Neuronal stem cell (in vitro differentiated cells): ENCODE measurements at regions not wholly inside any gene's neighbourhood (a gene's known extent, or its start where the extent isn't known, plus 50 kb on each side); places are given as distances from the start of the nearest gene placed in this dataset.

ENCODE experiments used
- DNase-seq: peaks from one replicate; pipeline ENCODE4 v3.0.0-alpha.2; 2013; ENCODE audit warnings: low spot score
- H2AFZ ChIP-seq: one replicate; pipeline ENCODE4 v1.6.1; 2013; ENCODE audit warnings: mild to moderate bottlenecking, low read length, inconsistent platforms
- H2AK5ac ChIP-seq: 2 replicates; pipeline ENCODE4 v1.6.1; 2013; ENCODE audit warnings: low read depth, mild to moderate bottlenecking, inconsistent platforms, low read length, moderate library complexity, mixed read lengths
- H2BK120ac ChIP-seq: 2 replicates; pipeline ENCODE4 v1.6.1; 2013; ENCODE audit warnings: low read depth, mild to moderate bottlenecking, inconsistent platforms, low read length, moderate library complexity, mixed read lengths
- H2BK12ac ChIP-seq: one replicate; pipeline ENCODE4 v1.6.1; 2013; ENCODE audit warnings: low read length, inconsistent platforms
- H2BK15ac ChIP-seq: 2 replicates; pipeline ENCODE4 v1.6.1; 2013; ENCODE audit warnings: mild to moderate bottlenecking, low read length, inconsistent platforms, mixed read lengths
- H2BK5ac ChIP-seq: one replicate; pipeline ENCODE4 v1.6.1; 2013; ENCODE audit warnings: inconsistent platforms, mild to moderate bottlenecking, low read length, moderate library complexity
- H3K14ac ChIP-seq: one replicate; pipeline ENCODE4 v1.6.1; 2013; ENCODE audit warnings: low read length, inconsistent platforms
- H3K18ac ChIP-seq: 2 replicates; pipeline ENCODE4 v1.6.1; 2013; ENCODE audit warnings: low read length, inconsistent platforms
- H3K23ac ChIP-seq: 2 replicates; pipeline ENCODE4 v1.6.1; 2013; ENCODE audit warnings: low read depth, mild to moderate bottlenecking, mixed read lengths, low read length, inconsistent platforms; ENCODE audit not compliant: poor library complexity
- H3K27ac ChIP-seq: replicated peaks from 3 replicates; pipeline ENCODE4 v1.5.1; 2013; ENCODE audit warnings: low read length, inconsistent platforms
- H3K27me3 ChIP-seq, 3 experiments: 2 replicates each; pipeline ENCODE4 v1.6.1; 2013; ENCODE audit warnings: low read length in 3 of 3, mild to moderate bottlenecking in 2 of 3, inconsistent platforms in 1 of 3, low read depth in 1 of 3, mixed read lengths in 1 of 3, moderate library complexity in 1 of 3; ENCODE audit not compliant: control insufficient read depth in 3 of 3, insufficient read depth in 3 of 3
- H3K36me3 ChIP-seq, 2 donors: replicated peaks in 1 of 2; 2 replicates each; pipeline ENCODE4 v1.6.1; 2013; ENCODE audit warnings: low read length in 2 of 2; ENCODE audit not compliant: control insufficient read depth in 2 of 2, insufficient read depth in 2 of 2
- H3K4ac ChIP-seq: 2 replicates; pipeline ENCODE4 v1.6.1; 2013; ENCODE audit warnings: inconsistent platforms, mild to moderate bottlenecking, low read length, moderate library complexity
- H3K4me1 ChIP-seq, 2 donors: 1 replicate in 1 of 2; 2 replicates in 1 of 2; pipeline ENCODE4 v1.6.1; 2013; ENCODE audit warnings: low read length in 2 of 2, low read depth in 1 of 2; ENCODE audit not compliant: control insufficient read depth in 2 of 2, insufficient read depth in 1 of 2
- H3K4me2 ChIP-seq: one replicate; pipeline ENCODE4 v1.6.1; 2013; ENCODE audit warnings: mild to moderate bottlenecking, low read length, inconsistent platforms; ENCODE audit not compliant: insufficient read depth, poor library complexity, severe bottlenecking
- H3K4me3 ChIP-seq, 2 donors: 2 replicates each; pipeline ENCODE4 v1.5.1; 2013; ENCODE audit warnings: low read length in 2 of 2, mild to moderate bottlenecking in 2 of 2, inconsistent platforms in 1 of 2, moderate library complexity in 1 of 2
- H3K79me1 ChIP-seq: one replicate; pipeline ENCODE4 v1.6.1; 2013; ENCODE audit warnings: low read depth, mild to moderate bottlenecking, inconsistent platforms, low read length, moderate library complexity
- H3K9ac ChIP-seq: one replicate; pipeline ENCODE4 v1.6.1; 2013; ENCODE audit warnings: mild to moderate bottlenecking, low read depth, low read length, inconsistent platforms; ENCODE audit not compliant: poor library complexity
- H3K9me3 ChIP-seq, 2 donors: replicated peaks in 1 of 2; 2 replicates each; pipeline versions ENCODE3 to v1.6.1; 2013; ENCODE audit warnings: low read length in 2 of 2, mild to moderate bottlenecking in 2 of 2, inconsistent platforms in 1 of 2, low read depth in 1 of 2, mixed read lengths in 1 of 2, moderate library complexity in 1 of 2; ENCODE audit not compliant: control insufficient read depth in 2 of 2, insufficient read depth in 1 of 2
- H4K8ac ChIP-seq: one replicate; pipeline ENCODE4 v1.6.1; 2013; ENCODE audit warnings: low read depth, mild to moderate bottlenecking, inconsistent platforms, low read length, moderate library complexity
- H4K91ac ChIP-seq: one replicate; pipeline ENCODE4 v1.6.1; 2013; ENCODE audit warnings: low read length, low read depth, mild to moderate bottlenecking, inconsistent platforms; ENCODE audit not compliant: poor library complexity
- WGBS, 2 donors: extraction: QIAGEN DNeasy Blood & Tissue Kit; methylation state at CpG; one replicate each; pipeline ENCODE4 v1.1.7; 2013; ENCODE audit warnings: missing lambda C conversion rate in 2 of 2, mixed read lengths in 1 of 2; ENCODE audit not compliant: insufficient read length in 2 of 2, insufficient replicate concordance in 1 of 2; ENCODE audit errors: extremely low coverage in 2 of 2; 5-methylcytosine and 5-hydroxymethylcytosine counted together

- H2BK5ac ChIP-seq: no peak overlapping the region
- H3K9me3 ChIP-seq: no peaks in the 10 kb centered on the region
- H3K9ac ChIP-seq: no peak overlapping the region
- H4K91ac ChIP-seq: no peak overlapping the region
- H2AFZ ChIP-seq: no peak overlapping the region
- no peaks in the 10 kb centered on the region for H3K27me3 ChIP-seq
- no CpG with 5 or more reads among the region's 5 CpGs for WGBS, 2 donors
- H2BK120ac ChIP-seq: no peak overlapping the region
- H3K18ac ChIP-seq: no peak overlapping the region
- H3K4ac ChIP-seq: no peak overlapping the region
- peaks cover 10 to 14% of the 10 kb centered on the region in 2 donors for H3K4me1 ChIP-seq
- no peaks in the 10 kb centered on the region for H3K36me3 ChIP-seq
- H3K4me3 ChIP-seq: no peak overlapping the region
- H4K8ac ChIP-seq: no peak overlapping the region
- H3K23ac ChIP-seq: no peak overlapping the region
- H2BK12ac ChIP-seq: no peak overlapping the region
- H3K4me2 ChIP-seq: no peak overlapping the region
- no peak overlapping the region for H2BK15ac ChIP-seq
- no peak overlapping the region for H2AK5ac ChIP-seq
- no peak overlapping the region for H3K27ac ChIP-seq
- no peak for DNase-seq
- no peaks in the 10 kb centered on the region for H3K79me1 ChIP-seq
- no peak overlapping the region for H3K14ac ChIP-seq
Observed at GRCh38 chr18:28794459-28795245, 617.7 kb upstream of the CDH2 start.

GRCh38 chr18:28793901-28794300, 617.0 kb upstream of the CDH2 start:
- Histone ChIP-seq H2AK5ac (no peak overlapping the region), H3K27ac (no peak overlapping the region), H2AFZ (no peak overlapping the region), H2BK12ac (no peak overlapping the region), H3K79me1 (no peaks in the 10 kb centered on the region), H3K9ac (no peak overlapping the region), H2BK15ac (no peak overlapping the region), H3K23ac (no peak overlapping the region), H3K4me2 (no peak overlapping the region), H4K91ac (no peak overlapping the region), H3K14ac (no peak overlapping the region), H4K8ac (no peak overlapping the region), H3K4me1 (peaks cover 10 to 12% of the 10 kb centered on the region in 2 donors), H2BK5ac (no peak overlapping the region), H3K36me3 (no peaks in the 10 kb centered on the region), H3K18ac (no peak overlapping the region), H3K27me3 (no peaks in the 10 kb centered on the region), H2BK120ac (no peak overlapping the region), H3K4me3 (no peak overlapping the region), H3K9me3 (no peaks in the 10 kb centered on the region), H3K4ac (no peak overlapping the region)
- WGBS, 2 donors: no CpG with 5 or more reads among the region's 1 CpG
- no peak for DNase-seq

GRCh38 chr18:28792404-28793086, 615.6 kb upstream of the CDH2 start:
- Histone ChIP-seq H3K4me1 (peaks cover 10% of the 10 kb centered on the region in 2 donors), H3K18ac (no peak overlapping the region), H3K4me2 (no peak overlapping the region), H2BK12ac (no peak overlapping the region), H3K23ac (no peak overlapping the region), H2AK5ac (no peak overlapping the region), H3K9me3 (no peaks in the 10 kb centered on the region), H3K36me3 (no peaks in the 10 kb centered on the region), H3K9ac (no peak overlapping the region), H4K91ac (no peak overlapping the region), H3K4ac (no peak overlapping the region), H2BK15ac (no peak overlapping the region), H3K4me3 (no peak overlapping the region), H2AFZ (no peak overlapping the region), H3K27ac (no peak overlapping the region), H2BK120ac (no peak overlapping the region), H2BK5ac (no peak overlapping the region), H3K14ac (no peak overlapping the region), H3K79me1 (no peaks in the 10 kb centered on the region), H3K27me3 (no peaks in the 10 kb centered on the region), H4K8ac (no peak overlapping the region)
- DNase-seq: no peak
- WGBS, 2 donors: no CpG with 5 or more reads among the region's 4 CpGs

GRCh38 chr18:28791101-28791500, 614.2 kb upstream of the CDH2 start:
- H3K9me3 ChIP-seq: no peaks in the 10 kb centered on the region
- H3K4me1 ChIP-seq: peaks cover 10% of the 10 kb centered on the region in 2 donors
- no peak overlapping the region for H3K23ac ChIP-seq
- H3K36me3 ChIP-seq: no peaks in the 10 kb centered on the region
- H2AFZ ChIP-seq: no peak overlapping the region
- H2BK5ac ChIP-seq: no peak overlapping the region
- H2BK12ac ChIP-seq: no peak overlapping the region
- H3K9ac ChIP-seq: no peak overlapping the region
- no peak overlapping the region for H3K18ac ChIP-seq
- H3K27ac ChIP-seq: no peak overlapping the region
- no peak overlapping the region for H2AK5ac ChIP-seq
- H3K4me3 ChIP-seq: no peak overlapping the region
- H4K8ac ChIP-seq: no peak overlapping the region
- no peak overlapping the region for H2BK15ac ChIP-seq
- H3K4ac ChIP-seq: no peak overlapping the region
- no peak overlapping the region for H2BK120ac ChIP-seq
- no peak overlapping the region for H3K14ac ChIP-seq
- H3K79me1 ChIP-seq: no peaks in the 10 kb centered on the region
- H3K27me3 ChIP-seq: no peaks in the 10 kb centered on the region
- H4K91ac ChIP-seq: no peak overlapping the region
- 100% methylated on average over 1 of the region's 2 CpGs; no CpG with 5 or more reads in 1 of the 2 donors for WGBS, 2 donors
- H3K4me2 ChIP-seq: no peak overlapping the region
- DNase-seq: no peak
